ENCODE measurements at regions not wholly inside any gene's neighbourhood (a gene's known extent, or its start where the extent isn't known, plus 50 kb on each side); places are given as distances from the start of the nearest gene placed in this dataset.
A peak's percentile ranks its signal among the peaks of the same experiment; 100 is the strongest.

DNA sequence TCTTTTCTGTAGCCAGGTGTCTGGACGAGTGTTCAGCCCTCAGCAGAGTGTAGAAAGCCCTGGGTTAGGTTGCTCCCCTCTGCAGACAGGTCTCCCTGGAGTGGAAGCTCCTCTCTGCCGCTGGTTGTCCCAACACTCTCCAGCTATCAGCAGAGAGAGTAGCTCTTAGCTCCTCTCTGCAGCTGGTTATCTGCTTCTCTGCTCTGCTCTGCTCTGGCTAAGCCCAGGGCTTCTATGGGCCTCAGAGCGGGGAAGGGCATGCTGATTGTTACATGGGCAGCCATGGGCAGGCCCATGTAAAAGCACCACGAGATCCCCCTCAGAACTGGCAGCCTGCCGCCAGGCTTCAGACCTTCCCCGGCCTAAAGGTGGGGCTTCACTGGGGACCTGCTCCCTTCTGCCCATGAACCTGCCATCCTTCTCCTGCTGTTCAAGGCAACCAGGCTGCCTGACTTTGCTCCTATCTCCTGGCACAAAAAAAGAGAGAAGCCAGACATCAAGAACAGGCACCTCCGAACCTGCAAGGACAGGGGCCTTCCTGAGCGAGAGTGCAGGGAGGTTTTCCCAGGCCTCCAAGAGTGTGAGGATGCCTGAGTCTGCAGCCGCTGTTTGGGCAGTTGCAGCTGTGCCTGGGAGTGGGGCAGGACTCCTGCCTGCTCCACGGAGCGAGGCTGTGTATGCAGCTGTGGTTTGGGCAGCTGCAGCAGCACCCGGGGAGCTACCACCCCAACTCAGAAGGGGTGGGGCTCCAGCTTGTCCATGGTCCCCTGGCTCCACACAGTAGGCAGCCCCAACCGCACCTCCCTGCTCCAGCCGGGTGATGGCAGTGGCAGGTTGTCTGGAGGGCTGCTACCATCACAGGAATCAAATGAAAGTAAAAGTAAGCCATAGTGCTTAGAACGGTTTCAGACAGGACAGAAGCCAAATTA, 973.7 kb downstream of the LTN1 start:
- ChIA-PET POLR2A (no interaction called here), CTCF (no interaction called here)
- Histone ChIP-seq H3K4me3 (ENCODE audit: low read depth in 2 of 2, low read length in 2 of 2) (no peak overlapping the region), H3K4me1 (ENCODE audit: control insufficient read depth, insufficient read depth, low read length) (no peaks in the 10 kb centered on the region), H3K27me3 (ENCODE audit: control insufficient read depth, insufficient read depth, low read length) (no peaks in the 10 kb centered on the region), H3K9me3 (ENCODE audit: control insufficient read depth, insufficient read depth, low read depth, low read length) (no peaks in the 10 kb centered on the region), H3K27ac (ENCODE audit: low read length) (no peak overlapping the region), H3K36me3 (ENCODE audit: control insufficient read depth, insufficient read depth, low read length) (no peaks in the 10 kb centered on the region)
- peak; percentile 75; the same call in 1 of the 2 replicates for ATAC-seq
- in situ Hi-C loops (cut with HindIII; ENCODE audit: low pct_unique_long_range_greater_than_20kb, low sequenced_read_pairs) (no loop called here), intact Hi-C loops (cut with micrococcal nuclease; ENCODE audit: unreplicated experiment) (no loop called here)
- no peak for DNase-seq (ENCODE audit: low read depth, low spot score)
- no TSS peak for BruUV-seq (replicated peaks)
- no peak for TF ChIP-seq TCF7L2 (IDR thresholded peaks at IDR 0.05; ENCODE audit: low read depth, low read length)

DNA sequence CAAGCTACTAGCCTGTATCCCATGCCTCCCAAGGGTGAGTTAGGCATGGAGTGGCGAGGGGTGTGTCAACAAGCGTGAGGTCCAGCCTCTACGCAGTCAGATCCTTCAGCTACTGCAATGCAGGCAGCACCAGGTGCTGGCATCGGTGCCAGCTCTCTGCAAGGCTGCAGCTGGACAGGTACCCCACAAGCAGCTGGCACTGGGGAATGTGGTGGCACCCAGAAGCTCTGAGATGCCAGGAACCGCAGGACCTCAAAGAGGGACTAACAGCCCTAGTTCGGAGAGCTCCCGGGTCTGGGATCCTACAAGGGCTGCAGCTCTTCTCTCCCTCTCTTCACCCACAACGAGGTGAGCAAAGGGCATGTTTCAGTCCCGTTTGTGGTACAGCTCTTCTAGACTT, 974.5 kb downstream of the LTN1 start:
- BruUV-seq (replicated peaks), result no TSS peak
- Histone ChIP-seq H3K27me3 (ENCODE audit: control insufficient read depth, insufficient read depth, low read length) (no peaks in the 10 kb centered on the region), H3K27ac (ENCODE audit: low read length) (no peak overlapping the region), H3K9me3 (ENCODE audit: control insufficient read depth, insufficient read depth, low read depth, low read length) (no peaks in the 10 kb centered on the region), H3K4me1 (ENCODE audit: control insufficient read depth, insufficient read depth, low read length) (no peaks in the 10 kb centered on the region), H3K36me3 (ENCODE audit: control insufficient read depth, insufficient read depth, low read length) (no peaks in the 10 kb centered on the region), H3K4me3 (ENCODE audit: low read depth in 2 of 2, low read length in 2 of 2) (no peak overlapping the region)
- intact Hi-C loops (cut with micrococcal nuclease; ENCODE audit: unreplicated experiment), result no loop called here
- in situ Hi-C loops (cut with HindIII; ENCODE audit: low pct_unique_long_range_greater_than_20kb, low sequenced_read_pairs), result no loop called here
- DNase-seq (ENCODE audit: low read depth, low spot score), result no peak
- ChIA-PET POLR2A (no interaction called here), CTCF (no interaction called here)
- no peak for ATAC-seq
- TF ChIP-seq, protein P1, sequence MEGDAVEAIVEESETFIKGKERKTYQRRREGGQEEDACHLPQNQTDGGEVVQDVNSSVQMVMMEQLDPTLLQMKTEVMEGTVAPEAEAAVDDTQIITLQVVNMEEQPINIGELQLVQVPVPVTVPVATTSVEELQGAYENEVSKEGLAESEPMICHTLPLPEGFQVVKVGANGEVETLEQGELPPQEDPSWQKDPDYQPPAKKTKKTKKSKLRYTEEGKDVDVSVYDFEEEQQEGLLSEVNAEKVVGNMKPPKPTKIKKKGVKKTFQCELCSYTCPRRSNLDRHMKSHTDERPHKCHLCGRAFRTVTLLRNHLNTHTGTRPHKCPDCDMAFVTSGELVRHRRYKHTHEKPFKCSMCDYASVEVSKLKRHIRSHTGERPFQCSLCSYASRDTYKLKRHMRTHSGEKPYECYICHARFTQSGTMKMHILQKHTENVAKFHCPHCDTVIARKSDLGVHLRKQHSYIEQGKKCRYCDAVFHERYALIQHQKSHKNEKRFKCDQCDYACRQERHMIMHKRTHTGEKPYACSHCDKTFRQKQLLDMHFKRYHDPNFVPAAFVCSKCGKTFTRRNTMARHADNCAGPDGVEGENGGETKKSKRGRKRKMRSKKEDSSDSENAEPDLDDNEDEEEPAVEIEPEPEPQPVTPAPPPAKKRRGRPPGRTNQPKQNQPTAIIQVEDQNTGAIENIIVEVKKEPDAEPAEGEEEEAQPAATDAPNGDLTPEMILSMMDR (IDR thresholded peaks at IDR 0.05), result no peak
- TF ChIP-seq TCF7L2 (IDR thresholded peaks at IDR 0.05; ENCODE audit: low read depth, low read length) (no peak), SIN3A (IDR thresholded peaks at IDR 0.05; ENCODE audit: borderline replicate concordance, insufficient read depth, low read depth, low read length) (no peak), POLR2AphosphoS5 (IDR thresholded peaks at IDR 0.05; ENCODE audit: low read depth, low read length) (no peak)
- TF ChIP-seq, protein P2, sequence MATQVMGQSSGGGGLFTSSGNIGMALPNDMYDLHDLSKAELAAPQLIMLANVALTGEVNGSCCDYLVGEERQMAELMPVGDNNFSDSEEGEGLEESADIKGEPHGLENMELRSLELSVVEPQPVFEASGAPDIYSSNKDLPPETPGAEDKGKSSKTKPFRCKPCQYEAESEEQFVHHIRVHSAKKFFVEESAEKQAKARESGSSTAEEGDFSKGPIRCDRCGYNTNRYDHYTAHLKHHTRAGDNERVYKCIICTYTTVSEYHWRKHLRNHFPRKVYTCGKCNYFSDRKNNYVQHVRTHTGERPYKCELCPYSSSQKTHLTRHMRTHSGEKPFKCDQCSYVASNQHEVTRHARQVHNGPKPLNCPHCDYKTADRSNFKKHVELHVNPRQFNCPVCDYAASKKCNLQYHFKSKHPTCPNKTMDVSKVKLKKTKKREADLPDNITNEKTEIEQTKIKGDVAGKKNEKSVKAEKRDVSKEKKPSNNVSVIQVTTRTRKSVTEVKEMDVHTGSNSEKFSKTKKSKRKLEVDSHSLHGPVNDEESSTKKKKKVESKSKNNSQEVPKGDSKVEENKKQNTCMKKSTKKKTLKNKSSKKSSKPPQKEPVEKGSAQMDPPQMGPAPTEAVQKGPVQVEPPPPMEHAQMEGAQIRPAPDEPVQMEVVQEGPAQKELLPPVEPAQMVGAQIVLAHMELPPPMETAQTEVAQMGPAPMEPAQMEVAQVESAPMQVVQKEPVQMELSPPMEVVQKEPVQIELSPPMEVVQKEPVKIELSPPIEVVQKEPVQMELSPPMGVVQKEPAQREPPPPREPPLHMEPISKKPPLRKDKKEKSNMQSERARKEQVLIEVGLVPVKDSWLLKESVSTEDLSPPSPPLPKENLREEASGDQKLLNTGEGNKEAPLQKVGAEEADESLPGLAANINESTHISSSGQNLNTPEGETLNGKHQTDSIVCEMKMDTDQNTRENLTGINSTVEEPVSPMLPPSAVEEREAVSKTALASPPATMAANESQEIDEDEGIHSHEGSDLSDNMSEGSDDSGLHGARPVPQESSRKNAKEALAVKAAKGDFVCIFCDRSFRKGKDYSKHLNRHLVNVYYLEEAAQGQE (IDR thresholded peaks at IDR 0.05; ENCODE audit: insufficient read depth in 1 of 2, low read depth in 2 of 2, low read length in 1 of 2), result no peak

DNA sequence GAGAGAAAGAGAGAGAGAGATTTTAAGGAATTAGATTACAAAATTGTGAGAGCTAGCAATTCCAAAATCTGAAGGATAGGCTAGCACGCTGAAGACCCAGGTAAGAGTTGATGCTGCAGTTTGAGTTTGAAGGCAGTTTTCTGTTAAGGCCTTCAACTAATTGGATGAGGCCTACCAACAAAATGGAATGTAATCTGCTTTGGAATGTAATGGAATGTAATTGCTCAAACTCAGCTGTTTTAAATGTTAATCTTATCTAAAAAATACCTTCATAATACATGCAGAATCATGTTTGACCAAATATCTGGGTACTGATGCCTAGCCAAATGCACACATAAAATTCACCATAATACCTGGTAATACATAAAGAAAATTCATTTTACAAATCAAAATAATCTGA, 976.1 kb downstream of the LTN1 start:
- ATAC-seq (no peak), DNase-seq (ENCODE audit: low read depth, low spot score) (no peak)
- CTCF ChIA-PET, result no interaction called here
- TF ChIP-seq, protein P2 (IDR thresholded peaks at IDR 0.05; ENCODE audit: insufficient read depth in 1 of 2, low read depth in 2 of 2, low read length in 1 of 2), result no peak
- TF ChIP-seq, protein P1 (IDR thresholded peaks at IDR 0.05), result no peak
- TF ChIP-seq TCF7L2 (IDR thresholded peaks at IDR 0.05; ENCODE audit: low read depth, low read length) (no peak), POLR2AphosphoS5 (IDR thresholded peaks at IDR 0.05; ENCODE audit: low read depth, low read length) (no peak), SIN3A (IDR thresholded peaks at IDR 0.05; ENCODE audit: borderline replicate concordance, insufficient read depth, low read depth, low read length) (no peak)
- no peak overlapping the region for H3K4me3 ChIP-seq (ENCODE audit: low read depth in 2 of 2, low read length in 2 of 2)
- no peak overlapping the region for H3K27ac ChIP-seq (ENCODE audit: low read length)
- POLR2A ChIA-PET, result no interaction called here
- BruUV-seq (replicated peaks), result no TSS peak
- intact Hi-C loops (cut with micrococcal nuclease; ENCODE audit: unreplicated experiment), result no loop called here
- no peaks in the 10 kb centered on the region for H3K4me1 ChIP-seq (ENCODE audit: control insufficient read depth, insufficient read depth, low read length)
- no peaks in the 10 kb centered on the region for H3K27me3 ChIP-seq (ENCODE audit: control insufficient read depth, insufficient read depth, low read length)
- no peaks in the 10 kb centered on the region for H3K9me3 ChIP-seq (ENCODE audit: control insufficient read depth, insufficient read depth, low read depth, low read length)
- no peaks in the 10 kb centered on the region for H3K36me3 ChIP-seq (ENCODE audit: control insufficient read depth, insufficient read depth, low read length)
- in situ Hi-C loops (cut with HindIII; ENCODE audit: low pct_unique_long_range_greater_than_20kb, low sequenced_read_pairs), result no loop called here
